Sigmoid colon (tissue), 6 donors: ENCODE measurements at regions not wholly inside any gene's neighbourhood (a gene's known extent, or its start where the extent isn't known, plus 50 kb on each side); places are given as distances from the start of the nearest gene placed in this dataset.

Source experiments
- DNase-seq: peaks from one replicate; pipeline ENCODE4 v3.0.0-alpha.2; 2019
- H3K27ac ChIP-seq, 4 donors: fragments of 200-600 bp; sonication (generic); one replicate each; pipeline ENCODE4 v1.5.1; 2016 to 2019; ENCODE audit warnings: mild to moderate bottlenecking in 1 of 4
- H3K27me3 ChIP-seq, 3 donors: fragments of 200-600 bp; sonication (generic); one replicate each; pipeline ENCODE4 v1.5.1; 2019; ENCODE audit warnings: mild to moderate bottlenecking in 1 of 3
- H3K36me3 ChIP-seq, 4 donors: fragments of 200-600 bp; sonication (generic); one replicate each; pipeline ENCODE4 v1.5.1; 2016 to 2019
- H3K4me1 ChIP-seq, 4 donors: fragments of 200-600 bp; sonication (generic); one replicate each; pipeline ENCODE4 v1.5.1; 2017 to 2019
- H3K4me3 ChIP-seq, 4 donors: fragments of 200-600 bp; sonication (generic); one replicate each; pipeline ENCODE4 v1.5.1; 2017 to 2019; ENCODE audit warnings: mild to moderate bottlenecking in 2 of 4, moderate library complexity in 1 of 4
- H3K9me3 ChIP-seq, 4 donors: fragments of 200-600 bp in 3 of 4; sonication (generic) in 3 of 4; one replicate each; pipeline versions ENCODE4 v1.5.1 to v1.6.1; 2013 to 2019
- EP300 ChIP-seq, 4 donors: sonication (generic); formaldehyde crosslinking; IDR thresholded peaks; one replicate each; pipeline ENCODE4 v1.6.1; 2017; ENCODE audit warnings: antibody characterized with exemption in 4 of 4
- POLR2A ChIP-seq, 2 donors: fragments of 450-650 bp; IDR thresholded peaks; one replicate each; pipeline ENCODE4 v1.6.1; 2016; ENCODE audit warnings: antibody characterized with exemption in 2 of 2, mild to moderate bottlenecking in 2 of 2, moderate library complexity in 2 of 2
- POLR2AphosphoS5 ChIP-seq, 4 donors: sonication (generic); formaldehyde crosslinking; IDR thresholded peaks; one replicate each; pipeline ENCODE4 v1.6.1; 2017; ENCODE audit warnings: antibody characterized with exemption in 4 of 4
- WGBS, 2 donors: extraction: QIAGEN DNeasy Blood & Tissue Kit; methylation state at CpG; one replicate each; pipeline ENCODE4 v1.1.7; 2013; 5-methylcytosine and 5-hydroxymethylcytosine counted together
- intact Hi-C: fragments of 100-400 bp; cut with DNase I; formaldehyde crosslinking; loops from one replicate; pipeline ENCODE4 v1.15.1; 2023
- TF ChIP-seq, protein P1 (sequence below), 4 experiments: fragments of 450-650 bp in 3 of 4; fragments of 200-600 bp in 1 of 4; IDR thresholded peaks; one replicate each; pipeline ENCODE4 v1.5.1; 2016 to 2019; ENCODE audit warnings: antibody characterized with exemption in 4 of 4, mild to moderate bottlenecking in 3 of 4, moderate library complexity in 2 of 4
- donor health status: healthy with polysubstance abuse.
- donor health status: healthy.

DNA sequence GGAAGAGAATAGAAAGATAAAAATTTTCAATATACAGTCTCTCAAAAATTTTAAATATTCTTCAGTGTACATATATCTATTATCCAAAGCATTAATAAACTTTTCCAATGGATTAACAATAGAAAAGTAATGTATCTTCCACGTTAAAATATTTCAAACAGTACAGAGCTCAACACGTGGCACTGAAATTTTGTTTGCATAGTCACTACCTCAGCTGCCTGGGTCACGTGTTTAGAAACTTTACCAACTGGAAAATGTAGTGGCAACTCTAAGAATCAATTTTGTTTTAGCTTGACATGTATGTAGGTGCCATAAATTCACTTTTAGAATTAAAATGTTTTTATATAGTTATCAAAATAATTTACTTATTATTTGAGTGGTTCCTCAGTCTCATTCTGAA, 85.3 kb downstream of the CNTN3 start:
- no peaks in the 10 kb centered on the region for H3K36me3 ChIP-seq
- WGBS, 2 donors, result 35 to 71% methylated on average over 3 of the region's 3 CpGs
- no peak overlapping the region for H3K27ac ChIP-seq
- intact Hi-C loops, result no loop called here
- no peaks in the 10 kb centered on the region for H3K4me1 ChIP-seq
- no peaks in the 10 kb centered on the region for H3K9me3 ChIP-seq
- DNase-seq, result no peak
- no peak for TF ChIP-seq POLR2AphosphoS5 (IDR thresholded peaks at IDR 0.05)
- TF ChIP-seq, protein P1, sequence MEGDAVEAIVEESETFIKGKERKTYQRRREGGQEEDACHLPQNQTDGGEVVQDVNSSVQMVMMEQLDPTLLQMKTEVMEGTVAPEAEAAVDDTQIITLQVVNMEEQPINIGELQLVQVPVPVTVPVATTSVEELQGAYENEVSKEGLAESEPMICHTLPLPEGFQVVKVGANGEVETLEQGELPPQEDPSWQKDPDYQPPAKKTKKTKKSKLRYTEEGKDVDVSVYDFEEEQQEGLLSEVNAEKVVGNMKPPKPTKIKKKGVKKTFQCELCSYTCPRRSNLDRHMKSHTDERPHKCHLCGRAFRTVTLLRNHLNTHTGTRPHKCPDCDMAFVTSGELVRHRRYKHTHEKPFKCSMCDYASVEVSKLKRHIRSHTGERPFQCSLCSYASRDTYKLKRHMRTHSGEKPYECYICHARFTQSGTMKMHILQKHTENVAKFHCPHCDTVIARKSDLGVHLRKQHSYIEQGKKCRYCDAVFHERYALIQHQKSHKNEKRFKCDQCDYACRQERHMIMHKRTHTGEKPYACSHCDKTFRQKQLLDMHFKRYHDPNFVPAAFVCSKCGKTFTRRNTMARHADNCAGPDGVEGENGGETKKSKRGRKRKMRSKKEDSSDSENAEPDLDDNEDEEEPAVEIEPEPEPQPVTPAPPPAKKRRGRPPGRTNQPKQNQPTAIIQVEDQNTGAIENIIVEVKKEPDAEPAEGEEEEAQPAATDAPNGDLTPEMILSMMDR (IDR thresholded peaks at IDR 0.05), result no peak
- no peak for TF ChIP-seq EP300 (IDR thresholded peaks at IDR 0.05)
- no peak for TF ChIP-seq POLR2A (IDR thresholded peaks at IDR 0.05)
- no peak overlapping the region for H3K4me3 ChIP-seq
- no peaks in the 10 kb centered on the region for H3K27me3 ChIP-seq

DNA sequence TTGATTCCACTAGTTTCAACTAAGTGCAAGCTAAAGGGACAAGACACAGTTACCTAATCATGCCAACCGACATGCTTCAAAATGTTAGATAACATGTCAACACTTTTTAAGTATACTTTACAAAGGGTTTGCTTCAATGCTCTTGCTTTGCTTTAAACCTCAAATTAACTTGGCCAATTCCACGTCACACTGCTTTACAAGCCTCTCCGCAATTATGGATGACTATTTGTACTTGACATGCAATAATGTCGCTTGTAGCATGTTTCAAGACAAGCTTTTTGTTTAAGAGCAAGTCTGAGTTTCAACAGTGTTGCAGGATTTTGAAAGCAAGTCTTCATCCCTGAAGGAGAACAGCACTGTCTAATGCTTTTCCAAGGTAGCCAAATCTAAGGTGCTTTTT, 86.9 kb downstream of the CNTN3 start:
- intact Hi-C loops, result no loop called here
- no peaks in the 10 kb centered on the region for H3K27me3 ChIP-seq
- no peak overlapping the region for H3K4me3 ChIP-seq
- no peak overlapping the region for H3K27ac ChIP-seq
- H3K4me1 ChIP-seq, result no peaks in the 10 kb centered on the region
- no peak for DNase-seq
- WGBS, 2 donors, result 91% methylated on average over 4 of the region's 4 CpGs
- no peak for TF ChIP-seq POLR2A (IDR thresholded peaks at IDR 0.05)
- no peak for TF ChIP-seq POLR2AphosphoS5 (IDR thresholded peaks at IDR 0.05)
- TF ChIP-seq EP300 (IDR thresholded peaks at IDR 0.05), result no peak
- TF ChIP-seq, protein P1 (IDR thresholded peaks at IDR 0.05), result no peak
- no peaks in the 10 kb centered on the region for H3K36me3 ChIP-seq
- no peaks in the 10 kb centered on the region for H3K9me3 ChIP-seq

DNA sequence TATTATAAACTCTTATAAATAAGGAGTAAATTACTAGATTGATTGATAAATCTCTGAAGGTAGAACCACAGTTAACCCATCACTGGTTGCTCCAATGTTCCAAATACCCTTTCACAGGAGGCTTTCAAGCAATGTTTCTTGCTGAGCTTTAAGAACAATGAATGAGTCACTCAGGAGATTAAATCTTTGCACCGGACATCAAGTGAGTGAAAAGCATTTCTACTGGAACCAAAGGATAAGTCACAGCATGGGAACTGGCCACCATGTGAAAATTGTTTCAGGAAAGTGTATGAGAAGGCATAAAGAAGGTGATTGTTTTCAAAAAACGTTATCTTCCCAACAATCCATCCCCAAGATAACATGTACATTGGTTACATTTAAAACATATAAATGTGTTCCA, 90.6 kb downstream of the CNTN3 start:
- no peak overlapping the region for H3K4me3 ChIP-seq
- TF ChIP-seq POLR2AphosphoS5 (IDR thresholded peaks at IDR 0.05) (no peak), EP300 (IDR thresholded peaks at IDR 0.05) (no peak), POLR2A (IDR thresholded peaks at IDR 0.05) (no peak)
- TF ChIP-seq, protein P1 (IDR thresholded peaks at IDR 0.05), result no peak
- no peak overlapping the region for H3K27ac ChIP-seq
- no peaks in the 10 kb centered on the region for H3K36me3 ChIP-seq
- WGBS, 2 donors, result 61 to 79% methylated on average over 2 of the region's 2 CpGs
- no peaks in the 10 kb centered on the region for H3K4me1 ChIP-seq
- DNase-seq, result no peak
- no peaks in the 10 kb centered on the region for H3K27me3 ChIP-seq
- intact Hi-C loops, result no loop called here
- no peaks in the 10 kb centered on the region for H3K9me3 ChIP-seq

DNA sequence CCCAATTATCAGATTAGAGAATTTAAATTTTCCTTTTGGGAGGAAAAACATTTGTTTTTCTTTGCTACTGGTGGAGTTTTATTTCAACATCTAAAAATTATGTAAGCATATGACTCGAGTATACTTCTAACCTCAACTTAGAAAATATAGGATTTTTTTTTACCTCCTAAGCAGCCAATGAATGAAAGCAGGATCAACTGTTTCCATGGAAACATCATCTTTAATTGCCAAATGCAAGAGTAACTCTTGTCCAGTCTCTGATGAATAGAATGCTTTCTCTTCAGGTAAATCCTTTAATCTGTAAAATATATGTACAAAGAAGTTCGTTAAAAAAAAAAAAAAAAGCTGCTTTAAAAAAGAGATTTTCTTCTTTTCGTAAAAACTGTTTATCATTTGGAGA, 93.6 kb downstream of the CNTN3 start:
- Histone ChIP-seq H3K27ac (no peak overlapping the region), H3K36me3 (no peaks in the 10 kb centered on the region), H3K27me3 (no peaks in the 10 kb centered on the region), H3K9me3 (no peaks in the 10 kb centered on the region), H3K4me3 (no peak overlapping the region), H3K4me1 (no peaks in the 10 kb centered on the region)
- WGBS, 2 donors, result 82 to 89% methylated on average over 3 of the region's 3 CpGs
- TF ChIP-seq POLR2A (IDR thresholded peaks at IDR 0.05), result no peak
- TF ChIP-seq EP300 (IDR thresholded peaks at IDR 0.05), result no peak
- TF ChIP-seq, protein P1 (IDR thresholded peaks at IDR 0.05), result no peak
- no peak for TF ChIP-seq POLR2AphosphoS5 (IDR thresholded peaks at IDR 0.05)
- intact Hi-C loops, result no loop called here
- no peak for DNase-seq

DNA sequence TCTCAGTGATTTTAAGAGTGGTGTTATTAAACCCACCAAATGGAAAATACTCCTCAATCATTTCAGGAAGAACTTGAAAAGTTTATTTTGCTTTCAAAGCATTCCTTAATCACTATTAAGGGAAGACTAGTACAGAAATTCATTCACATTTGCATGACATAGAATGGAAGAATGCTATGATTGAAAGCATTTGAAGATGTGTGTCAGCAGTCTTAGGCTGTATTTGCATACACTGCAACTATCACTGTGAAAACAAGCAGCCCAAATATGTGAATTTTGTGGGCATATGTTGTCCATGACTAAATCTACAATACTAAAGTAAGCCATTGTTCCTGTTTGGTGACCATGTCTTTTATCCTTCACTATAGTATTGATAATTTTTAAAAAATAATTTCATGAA, 95.8 kb downstream of the CNTN3 start:
- intact Hi-C loops, result no loop called here
- Histone ChIP-seq H3K9me3 (no peaks in the 10 kb centered on the region), H3K36me3 (no peaks in the 10 kb centered on the region), H3K4me1 (no peaks in the 10 kb centered on the region), H3K4me3 (no peak overlapping the region), H3K27me3 (no peaks in the 10 kb centered on the region), H3K27ac (no peak overlapping the region)
- no peak for DNase-seq
- TF ChIP-seq, protein P1 (IDR thresholded peaks at IDR 0.05), result no peak
